GM12878 (cell line): ENCODE measurements at regions not wholly inside any gene's neighbourhood (a gene's known extent, or its start where the extent isn't known, plus 50 kb on each side); places are given as distances from the start of the nearest gene placed in this dataset.

ENCODE experiments used
- ATAC-seq: fragments of 200-7000 bp; cut with Tn5 transposase; 3 replicates; pipeline ENCODE4 v1.9.1; 2020; ENCODE audit warnings: mild to moderate bottlenecking, moderate library complexity
- BruUV-seq: library from RNA; stranded (reverse); fragments of 400-500 nt; replicated peaks from 2 replicates; lab custom pipeline; 2021; lab: Mats Ljungman, UMichigan
- CTCF ChIA-PET: fragments of 300-600 bp; sonication (Branson Sonifier 250); formaldehyde crosslinking; extraction: SDS; loops from one replicate; lab custom pipeline; 2021; ENCODE audit warnings: inconsistent platforms; lab: Yijun Ruan, JAX
- POLR2A ChIA-PET: fragments of 350-600 bp; formaldehyde crosslinking; extraction: SDS; loops from one replicate; lab custom pipeline; 2021; ENCODE audit warnings: inconsistent platforms; lab: Charles Lee
- RAD21 ChIA-PET: fragments of 300-600 bp; sonication (Branson Sonifier 250); formaldehyde crosslinking; loops from one replicate; lab custom pipeline; 2023; ENCODE audit warnings: antibody characterized with exemption; ENCODE audit not compliant: unreplicated experiment; lab: Charles Lee
- SMC1A ChIA-PET: fragments of 300-600 bp; sonication (Branson Sonifier 250); formaldehyde crosslinking; loops from one replicate; lab custom pipeline; 2023; ENCODE audit not compliant: unreplicated experiment, uncharacterized antibody; lab: Charles Lee
- DNase-seq: peaks from one replicate; pipeline ENCODE4 v3.0.0-alpha.2; 2011; ENCODE audit warnings: low read depth, low spot score
- FAIRE-seq: peaks from 3 replicates; lab custom pipeline; 2011; peaks lifted over from hg19 to GRCh38; lab: Jason Lieb, UNC
- H2AFZ ChIP-seq: 2 replicates; pipeline ENCODE4 v1.6.0; 2011; ENCODE audit warnings: low read depth, low read length, control low read depth; ENCODE audit not compliant: control insufficient read depth
- H3K27ac ChIP-seq: 2 replicates; pipeline ENCODE4 v1.5.1; 2011; ENCODE audit warnings: control low read depth; ENCODE audit not compliant: control insufficient read depth, insufficient read depth
- H3K27me3 ChIP-seq, 2 experiments: replicated peaks in 1 of 2; 2 replicates each; pipeline versions ENCODE4 v1.6.0 to v1.6.1; 2011; ENCODE audit warnings: low read length in 1 of 2; ENCODE audit not compliant: control insufficient read depth in 2 of 2, insufficient read depth in 2 of 2
- H3K36me3 ChIP-seq, 2 experiments: 2 replicates each; pipeline ENCODE4 v1.5.1; 2011; ENCODE audit warnings: low read length in 1 of 2; ENCODE audit not compliant: control insufficient read depth in 2 of 2, insufficient read depth in 2 of 2
- H3K4me1 ChIP-seq: 2 replicates; pipeline ENCODE4 v1.6.1; 2011; ENCODE audit warnings: mild to moderate bottlenecking, low read length, moderate library complexity, mixed read lengths; ENCODE audit not compliant: control insufficient read depth, insufficient read depth
- H3K4me2 ChIP-seq: 2 replicates; pipeline ENCODE4 v1.6.0; 2011; ENCODE audit warnings: control low read depth; ENCODE audit not compliant: control insufficient read depth, insufficient read depth
- H3K4me3 ChIP-seq: fragments of 200-600 bp; sonication (generic); 2 replicates; pipeline ENCODE4 v1.5.1; 2016
- H3K79me2 ChIP-seq: 2 replicates; pipeline ENCODE4 v1.6.0; 2011; ENCODE audit warnings: low read length; ENCODE audit not compliant: control insufficient read depth, insufficient read depth
- H3K9ac ChIP-seq: 2 replicates; pipeline ENCODE4 v1.8.0; 2011; ENCODE audit warnings: low read length, control low read depth, mixed read lengths; ENCODE audit not compliant: control insufficient read depth, insufficient read depth
- H3K9me3 ChIP-seq: replicated peaks from 3 replicates; pipeline ENCODE4 v1.5.1; 2011; ENCODE audit warnings: mild to moderate bottlenecking, low read length; ENCODE audit not compliant: control insufficient read depth, insufficient read depth
- H4K20me1 ChIP-seq: 2 replicates; pipeline ENCODE4 v1.6.0; 2011; ENCODE audit not compliant: control insufficient read depth, insufficient read depth
- ASH2L ChIP-seq: fragments of 300-600, 200-600 bp; sonication (generic); IDR thresholded peaks from 2 replicates; pipeline ENCODE4 v1.6.1; 2017; ENCODE audit warnings: low read depth, mild to moderate bottlenecking, borderline replicate concordance
- CBFB ChIP-seq: IDR thresholded peaks from 2 replicates; pipeline ENCODE4 v1.6.1; 2016; ENCODE audit warnings: antibody characterized with exemption, low read depth
- JUNB ChIP-seq: IDR thresholded peaks from 2 replicates; pipeline ENCODE4 v1.6.1; 2016; ENCODE audit warnings: antibody characterized with exemption, mild to moderate bottlenecking
- MYB ChIP-seq: fragments of 150-350 bp; IDR thresholded peaks from 2 replicates; pipeline ENCODE4 v1.6.1; 2014; ENCODE audit warnings: mild to moderate bottlenecking, low read depth, low read length, borderline replicate concordance
- NFIC ChIP-seq: IDR thresholded peaks from 2 replicates; pipeline ENCODE4 v1.6.1; 2012; ENCODE audit warnings: low read depth, mild to moderate bottlenecking, inconsistent platforms, low read length, moderate library complexity
- NFYA ChIP-seq: IDR thresholded peaks from 2 replicates; pipeline ENCODE4 v1.6.1; 2011; ENCODE audit warnings: low read depth, mild to moderate bottlenecking, low read length, improper control_type of control experiment, borderline replicate concordance
- NR2F1 ChIP-seq: fragments of 450-650 bp; conservative IDR thresholded peaks from 2 replicates; pipeline ENCODE4 v1.6.1; 2017; ENCODE audit warnings: mild to moderate bottlenecking
- RB1 ChIP-seq: fragments of 450-650 bp; formaldehyde crosslinking; IDR thresholded peaks from 2 replicates; pipeline ENCODE4 v1.6.1; 2017; ENCODE audit warnings: mild to moderate bottlenecking, borderline replicate concordance
- RBBP5 ChIP-seq: fragments of 200-600 bp; sonication (generic); conservative IDR thresholded peaks from 2 replicates; pipeline ENCODE4 v1.6.1; 2016
- RELA ChIP-seq: fragments of 450-650 bp; IDR thresholded peaks from 2 replicates; pipeline ENCODE4 v1.8.0; 2014; ENCODE audit warnings: borderline replicate concordance; ENCODE audit not compliant: partially characterized antibody
- SMARCA5 ChIP-seq: fragments of 450-650 bp; IDR thresholded peaks from 2 replicates; pipeline ENCODE4 v1.6.1; 2017; ENCODE audit warnings: mild to moderate bottlenecking
- STAT1 ChIP-seq: fragments of 450-650 bp; conservative IDR thresholded peaks from 2 replicates; pipeline ENCODE4 v1.6.1; 2014; ENCODE audit warnings: antibody characterized with exemption, mild to moderate bottlenecking
- TBL1XR1 ChIP-seq: IDR thresholded peaks from 2 replicates; pipeline ENCODE4 v1.6.1; 2012; ENCODE audit warnings: low read depth, low read length, improper control_type of control experiment
- ZNF217 ChIP-seq: fragments of 450-650 bp; IDR thresholded peaks from 2 replicates; pipeline ENCODE4 v1.6.1; 2017; ENCODE audit warnings: antibody characterized with exemption, mild to moderate bottlenecking
- WGBS: methylation state at CpG from one replicate; pipeline ENCODE4 v1.1.6; 2016; ENCODE audit warnings: low lambda C conversion rate; ENCODE audit not compliant: insufficient replicate concordance, insufficient coverage; ENCODE audit errors: missing lambda C conversion rate; 5-methylcytosine and 5-hydroxymethylcytosine counted together
- in situ Hi-C: fragments of 300-500 bp; cut with MboI; formaldehyde crosslinking; loops from 9 replicates; pipeline ENCODE4 v1.14.3; 2018; ENCODE audit warnings: mixed read lengths
- intact Hi-C: fragments of 100-400 bp; cut with micrococcal nuclease; formaldehyde crosslinking; loops from one replicate; pipeline ENCODE4 v1.14.2; 2022; ENCODE audit not compliant: unreplicated experiment
- TF ChIP-seq, protein P1 (sequence below): IDR thresholded peaks from 2 replicates; pipeline ENCODE4 v1.6.1; 2012; ENCODE audit warnings: low read depth, low read length, improper control_type of control experiment
- TF ChIP-seq, protein P2 (sequence below): IDR thresholded peaks from 2 replicates; pipeline ENCODE4 v1.6.1; 2012; ENCODE audit warnings: mild to moderate bottlenecking, low read depth, low read length
- TF ChIP-seq, protein P3 (sequence below): fragments of 450-650 bp; conservative IDR thresholded peaks from 2 replicates; pipeline ENCODE4 v1.6.1; 2017; ENCODE audit warnings: mild to moderate bottlenecking, moderate library complexity

DNA sequence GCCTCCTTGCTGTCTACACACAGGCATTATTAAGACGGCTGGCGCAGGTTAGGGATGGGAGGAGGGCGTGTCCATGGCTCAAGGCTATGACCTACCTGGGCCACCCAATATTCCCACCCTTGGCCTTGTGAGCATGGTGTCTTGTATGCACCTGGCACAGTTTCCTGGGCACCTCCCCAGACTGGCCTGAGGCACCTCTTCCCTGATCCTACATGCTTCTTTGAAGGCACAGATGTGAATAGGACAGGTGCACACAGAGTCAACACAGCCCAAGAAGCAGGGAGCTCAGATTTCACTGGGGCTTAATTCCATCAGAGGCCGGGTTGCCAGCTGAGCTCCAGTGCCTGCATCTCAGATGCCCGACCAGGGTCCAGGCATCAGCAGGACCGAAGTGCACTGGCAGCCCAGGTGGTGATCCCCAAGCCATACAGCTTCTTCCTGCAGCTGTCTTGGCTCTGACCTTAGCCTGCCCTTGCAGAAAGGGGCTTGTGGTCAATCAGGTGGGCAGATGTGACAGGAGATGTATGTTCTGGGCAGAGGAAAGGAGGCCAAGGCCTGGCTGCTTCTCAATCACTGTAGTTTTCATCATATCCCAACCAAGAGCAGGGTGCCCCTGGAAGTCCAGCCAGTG, 287.7 kb downstream of the CLIC5 start:
- Histone ChIP-seq H4K20me1 (no peaks in the 10 kb centered on the region), H3K27me3 (no peaks in the 10 kb centered on the region; a peak in 1 of 4 replicates), H3K27ac (no peak overlapping the region), H3K4me1 (no peaks in the 10 kb centered on the region), H3K4me2 (no peak overlapping the region), H3K36me3 (no peaks in the 10 kb centered on the region), H3K9me3 (no peaks in the 10 kb centered on the region; the same call in 2 of the 3 replicates), H3K9ac (no peak overlapping the region), H3K4me3 (no peak overlapping the region), H2AFZ (no peak overlapping the region), H3K79me2 (no peaks in the 10 kb centered on the region)
- DNase-seq = no peak
- FAIRE-seq = no peak
- ChIA-PET RAD21 (interaction anchor here (1.2 kb wide), 1 partner anchor 10 kb away, joined by 3 read pairs; no protein-coding TSS in a partner anchor), SMC1A (interaction anchor here (1.1 kb wide), 1 partner anchor 8 kb away, joined by 3 read pairs; no protein-coding TSS in a partner anchor), POLR2A (interaction anchor here (0.6 kb wide), 1 partner anchor 104 kb away, joined by 5 read pairs; no protein-coding TSS in a partner anchor), CTCF (interaction anchor here (1.1 kb wide), 1 partner anchor 13 kb away, joined by 4 read pairs; no protein-coding TSS in a partner anchor)
- no peak for ATAC-seq
- in situ Hi-C loops (no loop called here), intact Hi-C loops (no loop called here)
- 44% methylated on average over 6 of the region's 6 CpGs for WGBS
- no TSS peak for BruUV-seq
- TF ChIP-seq RELA (no peak), TBL1XR1 (no peak), NFYA (no peak), CBFB (no peak), STAT1 (no peak), MYB (no peak), RBBP5 (no peak), JUNB (no peak), NFIC (no peak), RB1 (no peak), ZNF217 (no peak), SMARCA5 (no peak), ASH2L (no peak), NR2F1 (no peak)
- TF ChIP-seq, protein P1, sequence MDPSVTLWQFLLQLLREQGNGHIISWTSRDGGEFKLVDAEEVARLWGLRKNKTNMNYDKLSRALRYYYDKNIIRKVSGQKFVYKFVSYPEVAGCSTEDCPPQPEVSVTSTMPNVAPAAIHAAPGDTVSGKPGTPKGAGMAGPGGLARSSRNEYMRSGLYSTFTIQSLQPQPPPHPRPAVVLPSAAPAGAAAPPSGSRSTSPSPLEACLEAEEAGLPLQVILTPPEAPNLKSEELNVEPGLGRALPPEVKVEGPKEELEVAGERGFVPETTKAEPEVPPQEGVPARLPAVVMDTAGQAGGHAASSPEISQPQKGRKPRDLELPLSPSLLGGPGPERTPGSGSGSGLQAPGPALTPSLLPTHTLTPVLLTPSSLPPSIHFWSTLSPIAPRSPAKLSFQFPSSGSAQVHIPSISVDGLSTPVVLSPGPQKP = no peak
- TF ChIP-seq, protein P2, sequence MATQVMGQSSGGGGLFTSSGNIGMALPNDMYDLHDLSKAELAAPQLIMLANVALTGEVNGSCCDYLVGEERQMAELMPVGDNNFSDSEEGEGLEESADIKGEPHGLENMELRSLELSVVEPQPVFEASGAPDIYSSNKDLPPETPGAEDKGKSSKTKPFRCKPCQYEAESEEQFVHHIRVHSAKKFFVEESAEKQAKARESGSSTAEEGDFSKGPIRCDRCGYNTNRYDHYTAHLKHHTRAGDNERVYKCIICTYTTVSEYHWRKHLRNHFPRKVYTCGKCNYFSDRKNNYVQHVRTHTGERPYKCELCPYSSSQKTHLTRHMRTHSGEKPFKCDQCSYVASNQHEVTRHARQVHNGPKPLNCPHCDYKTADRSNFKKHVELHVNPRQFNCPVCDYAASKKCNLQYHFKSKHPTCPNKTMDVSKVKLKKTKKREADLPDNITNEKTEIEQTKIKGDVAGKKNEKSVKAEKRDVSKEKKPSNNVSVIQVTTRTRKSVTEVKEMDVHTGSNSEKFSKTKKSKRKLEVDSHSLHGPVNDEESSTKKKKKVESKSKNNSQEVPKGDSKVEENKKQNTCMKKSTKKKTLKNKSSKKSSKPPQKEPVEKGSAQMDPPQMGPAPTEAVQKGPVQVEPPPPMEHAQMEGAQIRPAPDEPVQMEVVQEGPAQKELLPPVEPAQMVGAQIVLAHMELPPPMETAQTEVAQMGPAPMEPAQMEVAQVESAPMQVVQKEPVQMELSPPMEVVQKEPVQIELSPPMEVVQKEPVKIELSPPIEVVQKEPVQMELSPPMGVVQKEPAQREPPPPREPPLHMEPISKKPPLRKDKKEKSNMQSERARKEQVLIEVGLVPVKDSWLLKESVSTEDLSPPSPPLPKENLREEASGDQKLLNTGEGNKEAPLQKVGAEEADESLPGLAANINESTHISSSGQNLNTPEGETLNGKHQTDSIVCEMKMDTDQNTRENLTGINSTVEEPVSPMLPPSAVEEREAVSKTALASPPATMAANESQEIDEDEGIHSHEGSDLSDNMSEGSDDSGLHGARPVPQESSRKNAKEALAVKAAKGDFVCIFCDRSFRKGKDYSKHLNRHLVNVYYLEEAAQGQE = no peak
- TF ChIP-seq, protein P3, sequence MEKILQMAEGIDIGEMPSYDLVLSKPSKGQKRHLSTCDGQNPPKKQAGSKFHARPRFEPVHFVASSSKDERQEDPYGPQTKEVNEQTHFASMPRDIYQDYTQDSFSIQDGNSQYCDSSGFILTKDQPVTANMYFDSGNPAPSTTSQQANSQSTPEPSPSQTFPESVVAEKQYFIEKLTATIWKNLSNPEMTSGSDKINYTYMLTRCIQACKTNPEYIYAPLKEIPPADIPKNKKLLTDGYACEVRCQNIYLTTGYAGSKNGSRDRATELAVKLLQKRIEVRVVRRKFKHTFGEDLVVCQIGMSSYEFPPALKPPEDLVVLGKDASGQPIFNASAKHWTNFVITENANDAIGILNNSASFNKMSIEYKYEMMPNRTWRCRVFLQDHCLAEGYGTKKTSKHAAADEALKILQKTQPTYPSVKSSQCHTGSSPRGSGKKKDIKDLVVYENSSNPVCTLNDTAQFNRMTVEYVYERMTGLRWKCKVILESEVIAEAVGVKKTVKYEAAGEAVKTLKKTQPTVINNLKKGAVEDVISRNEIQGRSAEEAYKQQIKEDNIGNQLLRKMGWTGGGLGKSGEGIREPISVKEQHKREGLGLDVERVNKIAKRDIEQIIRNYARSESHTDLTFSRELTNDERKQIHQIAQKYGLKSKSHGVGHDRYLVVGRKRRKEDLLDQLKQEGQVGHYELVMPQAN = no peak
